HCT116 (cell line): ENCODE measurements at regions not wholly inside any gene's neighbourhood (a gene's known extent, or its start where the extent isn't known, plus 50 kb on each side); places are given as distances from the start of the nearest gene placed in this dataset.

Source experiments
- ATAC-seq: fragments of 200-7000 bp; cut with Tn5 transposase; 2 replicates; pipeline ENCODE4 v1.9.1; 2020; ENCODE audit warnings: mild to moderate bottlenecking, moderate library complexity
- BruUV-seq: library from RNA; stranded (reverse); fragments of 400-500 nt; replicated peaks from 2 replicates; lab custom pipeline; 2021; lab: Mats Ljungman, UMichigan
- CTCF ChIA-PET: fragments of 300-600 bp; sonication (Branson Sonifier 250); formaldehyde crosslinking; loops from one replicate; lab custom pipeline; 2021; ENCODE audit warnings: antibody characterized with exemption; lab: Charles Lee
- POLR2A ChIA-PET: fragments of 300-600, 350-600 bp; sonication (Branson Sonifier 250); formaldehyde crosslinking; loops from one replicate; lab custom pipeline; 2021; ENCODE audit warnings: antibody characterized with exemption; lab: Charles Lee
- RAD21 ChIA-PET, 2 experiments: fragments of 300-600 bp; sonication (Branson Sonifier 250); formaldehyde crosslinking; loops; one replicate each; lab custom pipeline; 2023; ENCODE audit warnings: low total read pairs in 2 of 2; ENCODE audit not compliant: uncharacterized antibody in 2 of 2, unreplicated experiment in 2 of 2, low non-redundant PET in 1 of 2; lab: Charles Lee
- DNase-seq: peaks from one replicate; pipeline ENCODE4 v3.0.0-alpha.2; 2010; ENCODE audit warnings: low read depth, low spot score
- H2AFZ ChIP-seq: fragments of 200-600 bp; shearing (Covaris generic), sonication (generic); 2 replicates; pipeline ENCODE4 v1.6.1; 2017; ENCODE audit warnings: low read depth, mixed run types, mixed read lengths, antibody characterized with exemption, low read length; ENCODE audit not compliant: poor library complexity, severe bottlenecking
- H3K27ac ChIP-seq: 2 replicates; pipeline ENCODE4 v1.5.1; 2012; ENCODE audit warnings: low read depth, low read length
- H3K27me3 ChIP-seq: fragments of 200-600 bp; sonication (generic); 2 replicates; pipeline ENCODE4 v1.6.1; 2016; ENCODE audit warnings: mixed run types, low read length, mixed read lengths; ENCODE audit not compliant: insufficient read depth
- H3K36me3 ChIP-seq, 2 experiments: fragments of 200-500 bp in 1 of 2; fragments of 200-600 bp in 1 of 2; sonication (Bioruptor generic) in 1 of 2; sonication (generic) in 1 of 2; 2 replicates each; pipeline versions ENCODE4 v1.5.1 to v1.6.1; 2014 to 2016; ENCODE audit warnings: low read length in 2 of 2, inconsistent platforms in 1 of 2, mixed read lengths in 1 of 2, mixed run types in 1 of 2; ENCODE audit not compliant: insufficient read depth in 2 of 2, control insufficient read depth in 1 of 2
- H3K4me1 ChIP-seq, 2 experiments: fragments of 200-600 bp in 1 of 2; sonication (generic) in 1 of 2; 2 replicates each; pipeline versions ENCODE4 v1.5.1 to v1.6.1; 2012 to 2017; ENCODE audit warnings: low read length in 2 of 2, inconsistent platforms in 1 of 2, mild to moderate bottlenecking in 1 of 2, mixed read lengths in 1 of 2, mixed run types in 1 of 2, moderate library complexity in 1 of 2; ENCODE audit not compliant: insufficient read depth in 2 of 2, control insufficient read depth in 1 of 2
- H3K4me2 ChIP-seq: fragments of 200-600 bp; sonication (generic); 2 replicates; pipeline ENCODE4 v1.6.1; 2017; ENCODE audit warnings: mixed run types, low read length, mixed read lengths
- H3K4me3 ChIP-seq, 2 experiments: fragments of 200-600 bp in 1 of 2; sonication (generic) in 1 of 2; replicated peaks in 1 of 2; 2 replicates each; pipeline ENCODE4 v1.5.1; 2011 to 2016; ENCODE audit warnings: low read length in 2 of 2, control low read depth in 1 of 2, low read depth in 1 of 2, mild to moderate bottlenecking in 1 of 2, mixed read lengths in 1 of 2, mixed run types in 1 of 2
- H3K79me2 ChIP-seq: fragments of 200-600 bp; sonication (generic); 2 replicates; pipeline ENCODE4 v1.6.1; 2017; ENCODE audit warnings: mild to moderate bottlenecking, mixed run types, low read length, moderate library complexity, mixed read lengths; ENCODE audit not compliant: insufficient read depth
- H3K9ac ChIP-seq: fragments of 200-600 bp; sonication (generic); 2 replicates; pipeline ENCODE4 v1.6.1; 2016; ENCODE audit warnings: low read length, mixed read lengths
- H3K9me2 ChIP-seq: fragments of 200-600 bp; sonication (generic), shearing (Covaris generic); 2 replicates; pipeline ENCODE4 v1.6.1; 2017; ENCODE audit warnings: mixed run types, mild to moderate bottlenecking, moderate library complexity; ENCODE audit not compliant: insufficient read depth
- H3K9me3 ChIP-seq, 2 experiments: fragments of 200-500 bp in 1 of 2; fragments of 200-600 bp in 1 of 2; sonication (Bioruptor generic) in 1 of 2; sonication (generic) in 1 of 2; 2 replicates each; pipeline ENCODE4 v1.6.1; 2014 to 2017; ENCODE audit warnings: low read length in 2 of 2, mixed read lengths in 2 of 2, inconsistent platforms in 1 of 2, low read depth in 1 of 2, mild to moderate bottlenecking in 1 of 2, mixed run types in 1 of 2, moderate library complexity in 1 of 2; ENCODE audit not compliant: control insufficient read depth in 1 of 2, insufficient read depth in 1 of 2
- H4K20me1 ChIP-seq: fragments of 200-600 bp; sonication (generic), shearing (Covaris generic); 2 replicates; pipeline ENCODE4 v1.6.1; 2017; ENCODE audit warnings: mixed run types, mild to moderate bottlenecking, moderate library complexity; ENCODE audit not compliant: insufficient read depth
- ATF3 ChIP-seq: IDR thresholded peaks from 2 replicates; pipeline ENCODE4 v1.6.1; 2012
- CEBPB ChIP-seq: IDR thresholded peaks from 2 replicates; pipeline ENCODE4 v1.6.1; 2012; ENCODE audit warnings: low read depth
- EGR1 ChIP-seq: IDR thresholded peaks from 2 replicates; pipeline ENCODE4 v1.6.1; 2012; ENCODE audit warnings: low read depth
- ELF1 ChIP-seq: IDR thresholded peaks from 2 replicates; pipeline ENCODE4 v1.6.1; 2012; ENCODE audit warnings: low read depth, borderline replicate concordance
- EZH2 ChIP-seq: fragments of 200-600 bp; sonication (generic); IDR thresholded peaks from 2 replicates; pipeline ENCODE4 v1.6.1; 2017; ENCODE audit warnings: antibody characterized with exemption, mixed run types
- JUND ChIP-seq: IDR thresholded peaks from 2 replicates; pipeline ENCODE4 v1.6.1; 2012
- POLR2A ChIP-seq: IDR thresholded peaks from 2 replicates; pipeline ENCODE4 v1.7.0; 2011; ENCODE audit warnings: borderline replicate concordance; ENCODE audit not compliant: insufficient read depth, insufficient read length; ENCODE audit errors: extremely low read depth
- RAD21 ChIP-seq: IDR thresholded peaks from 2 replicates; pipeline ENCODE4 v1.6.1; 2012; ENCODE audit warnings: low read depth, mild to moderate bottlenecking
- REST ChIP-seq: IDR thresholded peaks from 2 replicates; pipeline ENCODE4 v1.6.1; 2012; ENCODE audit warnings: low read depth
- SIN3A ChIP-seq: IDR thresholded peaks from 2 replicates; pipeline ENCODE4 v1.6.1; 2012; ENCODE audit warnings: low read depth
- SRF ChIP-seq: IDR thresholded peaks from 2 replicates; pipeline ENCODE4 v1.6.1; 2012; ENCODE audit warnings: low read depth
- YY1 ChIP-seq: IDR thresholded peaks from 2 replicates; pipeline ENCODE4 v1.6.1; 2011; ENCODE audit warnings: low read length, low read depth, moderate library complexity, mild to moderate bottlenecking; ENCODE audit not compliant: insufficient replicate concordance; ENCODE audit errors: extremely low read depth
- ZBTB33 ChIP-seq: IDR thresholded peaks from 2 replicates; pipeline ENCODE4 v1.6.1; 2011; ENCODE audit warnings: mild to moderate bottlenecking, low read length, moderate library complexity; ENCODE audit not compliant: insufficient replicate concordance; ENCODE audit errors: extremely low read depth
- intact Hi-C: fragments of 100-400 bp; cut with micrococcal nuclease; formaldehyde crosslinking; loops from 2 replicates; pipeline ENCODE4 v1.10.0; 2022

- Histone ChIP-seq H3K27ac (no peak overlapping the region), H3K4me3 (no peak overlapping the region), H3K9ac (no peak overlapping the region), H3K9me2 (no peaks in the 10 kb centered on the region), H3K4me1 (peaks cover 19 to 20% of the 10 kb centered on the region in 2 experiments; a peak in 3 of 4 replicates), H3K79me2 (no peaks in the 10 kb centered on the region), H2AFZ (no peak overlapping the region), H3K36me3 (no peaks in the 10 kb centered on the region), H3K4me2 (no peak overlapping the region), H3K9me3 (no peaks in the 10 kb centered on the region), H3K27me3 (no peaks in the 10 kb centered on the region), H4K20me1 (no peaks in the 10 kb centered on the region)
- intact Hi-C loops: no loop called here
- ChIA-PET POLR2A (no interaction called here), RAD21 (no interaction called here), CTCF (no interaction called here)
- TF ChIP-seq YY1: no peak
- no peak for TF ChIP-seq JUND
- no peak for TF ChIP-seq RAD21
- TF ChIP-seq ELF1: no peak
- TF ChIP-seq ATF3: no peak
- no peak for TF ChIP-seq SRF
- no peak for TF ChIP-seq REST
- no peak for TF ChIP-seq SIN3A
- no peak for TF ChIP-seq CEBPB
- no peak for TF ChIP-seq EZH2
- no peak for TF ChIP-seq POLR2A
- no peak for TF ChIP-seq EGR1
- TF ChIP-seq ZBTB33: no peak
- no peak for DNase-seq
- no TSS peak for BruUV-seq
- ATAC-seq: no peak
Measured at GRCh38 chr20:54342258-54342920, 133.0 kb upstream of the DOK5 start.
